ENCODE measurements at regions not wholly inside any gene's neighbourhood (a gene's known extent, or its start where the extent isn't known, plus 50 kb on each side); places are given as distances from the start of the nearest gene placed in this dataset.
"Not testable (repeated sequence)": the region's sequence is repeated elsewhere in the genome, so short reads cannot be mapped to it uniquely, and the experiment has no call there.

GRCh38 chr11:24408202-24408601 is 88.7 kb upstream of the LUZP2 start:
- no peaks in the 10 kb centered on the region for H3K36me3 ChIP-seq
- no peak overlapping the region for H3K4me3 ChIP-seq (ENCODE audit: low read depth, low read length)
- no peaks in the 10 kb centered on the region for H3K4me1 ChIP-seq
- H3K9me3 ChIP-seq, result no peaks in the 10 kb centered on the region
- no peaks in the 10 kb centered on the region for H3K27me3 ChIP-seq
- DNase-seq, result no peak
- TF ChIP-seq, protein P1, sequence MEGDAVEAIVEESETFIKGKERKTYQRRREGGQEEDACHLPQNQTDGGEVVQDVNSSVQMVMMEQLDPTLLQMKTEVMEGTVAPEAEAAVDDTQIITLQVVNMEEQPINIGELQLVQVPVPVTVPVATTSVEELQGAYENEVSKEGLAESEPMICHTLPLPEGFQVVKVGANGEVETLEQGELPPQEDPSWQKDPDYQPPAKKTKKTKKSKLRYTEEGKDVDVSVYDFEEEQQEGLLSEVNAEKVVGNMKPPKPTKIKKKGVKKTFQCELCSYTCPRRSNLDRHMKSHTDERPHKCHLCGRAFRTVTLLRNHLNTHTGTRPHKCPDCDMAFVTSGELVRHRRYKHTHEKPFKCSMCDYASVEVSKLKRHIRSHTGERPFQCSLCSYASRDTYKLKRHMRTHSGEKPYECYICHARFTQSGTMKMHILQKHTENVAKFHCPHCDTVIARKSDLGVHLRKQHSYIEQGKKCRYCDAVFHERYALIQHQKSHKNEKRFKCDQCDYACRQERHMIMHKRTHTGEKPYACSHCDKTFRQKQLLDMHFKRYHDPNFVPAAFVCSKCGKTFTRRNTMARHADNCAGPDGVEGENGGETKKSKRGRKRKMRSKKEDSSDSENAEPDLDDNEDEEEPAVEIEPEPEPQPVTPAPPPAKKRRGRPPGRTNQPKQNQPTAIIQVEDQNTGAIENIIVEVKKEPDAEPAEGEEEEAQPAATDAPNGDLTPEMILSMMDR (IDR thresholded peaks at IDR 0.05; ENCODE audit: low read depth, low read length), result no peak

DNA sequence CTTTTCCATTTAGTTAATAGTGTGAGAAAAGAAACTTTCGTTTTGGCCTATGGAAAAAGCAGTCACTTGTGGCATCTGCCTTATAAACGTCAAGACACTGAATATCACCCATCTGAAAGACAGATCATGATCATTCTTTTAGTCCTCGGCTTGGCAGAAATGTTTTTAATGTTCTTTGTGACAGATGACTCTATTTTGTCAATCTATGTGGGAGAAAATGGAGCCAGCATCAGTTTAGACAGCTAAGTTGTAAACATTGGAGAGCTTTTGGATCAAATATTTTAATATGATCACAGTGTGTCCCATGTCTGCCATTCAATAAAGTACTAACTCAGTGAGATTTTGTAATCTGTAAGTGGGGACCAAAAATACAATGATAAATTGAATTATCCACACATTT is 85.1 kb upstream of the LUZP2 start:
- TF ChIP-seq, protein P1 (IDR thresholded peaks at IDR 0.05; ENCODE audit: low read depth, low read length), result no peak
- H3K27me3 ChIP-seq, result no peaks in the 10 kb centered on the region
- no peak for DNase-seq
- H3K36me3 ChIP-seq, result no peaks in the 10 kb centered on the region
- H3K9me3 ChIP-seq, result no peaks in the 10 kb centered on the region
- H3K4me3 ChIP-seq (ENCODE audit: low read depth, low read length), result no peak overlapping the region
- H3K4me1 ChIP-seq, result no peaks in the 10 kb centered on the region

- no peak overlapping the region for H3K4me3 ChIP-seq (ENCODE audit: low read depth, low read length)
- H3K36me3 ChIP-seq, result no peaks in the 10 kb centered on the region
- H3K4me1 ChIP-seq, result no peaks in the 10 kb centered on the region
- no peaks in the 10 kb centered on the region for H3K27me3 ChIP-seq
- no peak for DNase-seq
- H3K9me3 ChIP-seq, result no peaks in the 10 kb centered on the region
- TF ChIP-seq, protein P1 (IDR thresholded peaks at IDR 0.05; ENCODE audit: low read depth, low read length), result no peak
Measured at GRCh38 chr11:24412722-24413121, 84.1 kb upstream of the LUZP2 start.

GRCh38 chr11:24413391-24413790 is 83.5 kb upstream of the LUZP2 start:
- Histone ChIP-seq H3K4me3 (ENCODE audit: low read depth, low read length) (no peak overlapping the region), H3K4me1 (no peaks in the 10 kb centered on the region), H3K36me3 (no peaks in the 10 kb centered on the region), H3K9me3 (no peaks in the 10 kb centered on the region), H3K27me3 (no peaks in the 10 kb centered on the region)
- TF ChIP-seq, protein P1 (IDR thresholded peaks at IDR 0.05; ENCODE audit: low read depth, low read length), result no peak
- DNase-seq, result no peak

GRCh38 chr11:24415955-24416636 is 80.8 kb upstream of the LUZP2 start:
- H3K9me3 ChIP-seq; H3K27me3 ChIP-seq; H3K4me1 ChIP-seq; H3K36me3 ChIP-seq; DNase-seq; H3K4me3 ChIP-seq (ENCODE audit: low read depth, low read length): not testable (repeated sequence)

GRCh38 chr11:24421766-24422165 is 75.1 kb upstream of the LUZP2 start:
- no peaks in the 10 kb centered on the region for H3K4me1 ChIP-seq
- no peak overlapping the region for H3K4me3 ChIP-seq (ENCODE audit: low read depth, low read length)
- H3K27me3 ChIP-seq, result no peaks in the 10 kb centered on the region
- no peaks in the 10 kb centered on the region for H3K36me3 ChIP-seq
- TF ChIP-seq, protein P1 (IDR thresholded peaks at IDR 0.05; ENCODE audit: low read depth, low read length), result no peak
- no peak for DNase-seq
- H3K9me3 ChIP-seq, result no peaks in the 10 kb centered on the region
